IMR-90 (cell line): ENCODE measurements at regions not wholly inside any gene's neighbourhood (a gene's known extent, or its start where the extent isn't known, plus 50 kb on each side); places are given as distances from the start of the nearest gene placed in this dataset.

ENCODE experiments used
- CEBPB ChIP-seq: IDR thresholded peaks from 2 replicates; pipeline ENCODE4 v1.6.1; 2012; ENCODE audit warnings: low read depth, low read length, improper control_type of control experiment
- CTCF ChIP-seq: conservative IDR thresholded peaks from 2 replicates; pipeline ENCODE4 v1.5.1; 2012; ENCODE audit warnings: mild to moderate bottlenecking, low read depth, low read length, improper control_type of control experiment
- FOS ChIP-seq: fragments of 150-350 bp; IDR thresholded peaks from 2 replicates; pipeline ENCODE4 v1.6.1; 2016; ENCODE audit warnings: low read depth, low read length
- NFE2L2 ChIP-seq: fragments of 150-350 bp; IDR thresholded peaks from 2 replicates; pipeline ENCODE4 v1.6.1; 2016; ENCODE audit warnings: low read depth, mild to moderate bottlenecking, low read length
- POLR2A ChIP-seq: IDR thresholded peaks from 2 replicates; pipeline ENCODE4 v1.6.1; 2012; ENCODE audit warnings: mild to moderate bottlenecking, low read depth, low read length
- SMC3 ChIP-seq: fragments of 150-350 bp; IDR thresholded peaks from 2 replicates; pipeline ENCODE4 v1.6.1; 2016; ENCODE audit warnings: low read depth, mild to moderate bottlenecking, antibody characterized with exemption, low read length, moderate library complexity

- TF ChIP-seq SMC3 (no peak), CTCF (no peak), POLR2A (no peak), NFE2L2 (no peak), CEBPB (no peak), FOS (no peak)
These were observed 162.2 kb upstream of the ZNF267 start for GRCh38 chr16:31711344-31711845.
